A549 (cell line): ENCODE measurements at regions not wholly inside any gene's neighbourhood (a gene's known extent, or its start where the extent isn't known, plus 50 kb on each side); places are given as distances from the start of the nearest gene placed in this dataset.

Experiments used
- ATAC-seq, 2 experiments: fragments of 200-7000 bp in 1 of 2; fragments of >200 bp in 1 of 2; cut with Nextera tagmentation in 1 of 2; cut with Tn5 transposase in 1 of 2; 3 replicates each; pipeline versions ENCODE4 v1.8.0 to v1.9.1; 2018 to 2020; ENCODE audit warnings: mild to moderate bottlenecking in 1 of 2, moderate library complexity in 1 of 2
- CTCF ChIA-PET: fragments of 300-600 bp; sonication (Branson Sonifier 250); formaldehyde crosslinking; extraction: SDS; loops from one replicate; lab custom pipeline; 2021; ENCODE audit warnings: antibody characterized with exemption, inconsistent platforms; lab: Yijun Ruan, JAX
- POLR2A ChIA-PET: fragments of 350-600 bp; formaldehyde crosslinking; extraction: SDS; loops from one replicate; lab custom pipeline; 2021; ENCODE audit warnings: antibody characterized with exemption, inconsistent platforms; lab: Yijun Ruan, JAX
- DNase-seq, 2 experiments: peaks; one replicate each; pipeline versions ENCODE4 v3.0.0 to v3.0.0-alpha.2; 2011 to 2016; ENCODE audit warnings: low read depth in 1 of 2, low spot score in 1 of 2
- FAIRE-seq: peaks from 2 replicates; lab custom pipeline; 2011; peaks lifted over from hg19 to GRCh38; lab: Jason Lieb, UNC
- H3K27ac ChIP-seq, 2 experiments: fragments of >200 bp; sonication (Bioruptor Twin); formaldehyde crosslinking; 3 replicates each; pipeline ENCODE4 v1.5.1; 2016 to 2017
- H3K4me1 ChIP-seq: fragments of >200 bp; sonication (Bioruptor Twin); formaldehyde crosslinking; 3 replicates; pipeline ENCODE4 v1.6.1; 2016
- H3K4me2 ChIP-seq: fragments of >200 bp; sonication (Bioruptor Twin); formaldehyde crosslinking; 3 replicates; pipeline ENCODE4 v1.6.1; 2016
- H3K4me3 ChIP-seq: fragments of >200 bp; sonication (Bioruptor Twin); formaldehyde crosslinking; 3 replicates; pipeline ENCODE4 v1.5.1; 2016
- H3K9me3 ChIP-seq: fragments of >200 bp; sonication (Bioruptor Twin); formaldehyde crosslinking; 3 replicates; pipeline ENCODE4 v1.6.1; 2016
- BCL3 ChIP-seq: fragments of >200 bp; sonication (Bioruptor Twin); formaldehyde crosslinking; IDR thresholded peaks from 3 replicates; pipeline ENCODE4 v1.6.1; 2016
- CBX2 ChIP-seq: fragments of 200-600 bp; sonication (generic); IDR thresholded peaks from 2 replicates; pipeline ENCODE4 v1.6.1; 2016; ENCODE audit warnings: low read depth, mild to moderate bottlenecking, borderline replicate concordance
- CEBPB ChIP-seq, 2 experiments: fragments of >200 bp in 1 of 2; sonication (Bioruptor Twin) in 1 of 2; formaldehyde crosslinking in 1 of 2; IDR thresholded peaks; 2 replicates each; pipeline ENCODE4 v1.6.1; 2012 to 2016
- CHD4 ChIP-seq: fragments of 200-600 bp; sonication (generic); IDR thresholded peaks from 2 replicates; pipeline ENCODE4 v1.6.1; 2016; ENCODE audit warnings: antibody characterized with exemption, mild to moderate bottlenecking, borderline replicate concordance
- FOSL2 ChIP-seq, 2 experiments: fragments of 450-650 bp in 1 of 2; fragments of >200 bp in 1 of 2; sonication (Bioruptor Twin) in 1 of 2; formaldehyde crosslinking; IDR thresholded peaks; 2 replicates each; pipeline versions ENCODE4 v1.5.0 to v1.6.1; 2016 to 2020; ENCODE audit warnings: mild to moderate bottlenecking in 1 of 2, moderate library complexity in 1 of 2
- GATA3 ChIP-seq: IDR thresholded peaks from 2 replicates; pipeline ENCODE4 v1.6.1; 2012; ENCODE audit warnings: borderline replicate concordance
- HOXB5 ChIP-seq: fragments of 250-450 bp; sonication (Bioruptor Pico); IDR thresholded peaks from 2 replicates; pipeline ENCODE4 v1.5.0; 2020; ENCODE audit warnings: mild to moderate bottlenecking, moderate library complexity
- JUN ChIP-seq, 2 experiments: fragments of >200 bp; sonication (Bioruptor Twin); formaldehyde crosslinking; IDR thresholded peaks; 2 replicates in 1 of 2; 3 replicates in 1 of 2; pipeline ENCODE4 v1.6.1; 2016 to 2017
- JUNB ChIP-seq: fragments of >200 bp; sonication (Bioruptor Twin); formaldehyde crosslinking; IDR thresholded peaks from 2 replicates; pipeline ENCODE4 v1.6.1; 2016
- MYC ChIP-seq: IDR thresholded peaks from 2 replicates; pipeline ENCODE4 v1.6.1; 2012; ENCODE audit warnings: mild to moderate bottlenecking, inconsistent platforms, low read length, improper control_type of control experiment, borderline replicate concordance
- NR3C1 ChIP-seq: fragments of >200 bp; sonication (Bioruptor Twin); formaldehyde crosslinking; IDR thresholded peaks from 3 replicates; pipeline ENCODE4 v1.6.1; 2017
- PHF8 ChIP-seq: fragments of 200-600 bp; sonication (generic); IDR thresholded peaks from 2 replicates; pipeline ENCODE4 v1.6.1; 2016; ENCODE audit warnings: low read depth, mild to moderate bottlenecking, antibody characterized with exemption, moderate library complexity, borderline replicate concordance
- RAD21 ChIP-seq, 2 experiments: fragments of >200 bp in 1 of 2; sonication (Bioruptor Twin) in 1 of 2; formaldehyde crosslinking in 1 of 2; IDR thresholded peaks in 1 of 2; conservative IDR thresholded peaks in 1 of 2; 2 replicates in 1 of 2; 3 replicates in 1 of 2; pipeline ENCODE4 v1.6.1; 2012 to 2018; ENCODE audit warnings: inconsistent platforms in 1 of 2
- REST ChIP-seq: fragments of 200-600 bp; sonication (generic); IDR thresholded peaks from 2 replicates; pipeline ENCODE4 v1.6.1; 2016; ENCODE audit warnings: antibody characterized with exemption, mild to moderate bottlenecking, moderate library complexity
- RNF2 ChIP-seq: fragments of 200-600 bp; sonication (generic); IDR thresholded peaks from 2 replicates; pipeline ENCODE4 v1.6.1; 2016; ENCODE audit warnings: low read depth, mild to moderate bottlenecking, antibody characterized with exemption, moderate library complexity, borderline replicate concordance
- SMC3 ChIP-seq: fragments of >200 bp; sonication (Bioruptor Twin); formaldehyde crosslinking; IDR thresholded peaks from 3 replicates; pipeline ENCODE4 v1.6.1; 2018; ENCODE audit warnings: inconsistent platforms
- SREBF2 ChIP-seq: fragments of 450-650 bp; IDR thresholded peaks from 2 replicates; pipeline ENCODE4 v1.6.1; 2014; ENCODE audit warnings: mild to moderate bottlenecking, moderate library complexity
- ZNF302 ChIP-seq: fragments of 250-450 bp; sonication (Bioruptor Pico); IDR thresholded peaks from 2 replicates; pipeline ENCODE4 v1.9.0; 2021; ENCODE audit warnings: inconsistent platforms, mild to moderate bottlenecking, moderate library complexity
- WGBS: methylation state at CpG from one replicate; pipeline ENCODE4 v1.1.6; 2017; ENCODE audit errors: missing lambda C conversion rate; 5-methylcytosine and 5-hydroxymethylcytosine counted together
- TF ChIP-seq, protein P1 (sequence below): IDR thresholded peaks from 2 replicates; pipeline ENCODE4 v1.6.1; 2012
- TF ChIP-seq, protein P2 (sequence below): fragments of >200 bp; sonication (Bioruptor Twin); formaldehyde crosslinking; IDR thresholded peaks from 2 replicates; pipeline ENCODE4 v1.6.1; 2016

- H3K4me3 ChIP-seq = no peak overlapping the region
- ATAC-seq = no peak
- TF ChIP-seq CHD4 = no peak
- TF ChIP-seq, protein P1, sequence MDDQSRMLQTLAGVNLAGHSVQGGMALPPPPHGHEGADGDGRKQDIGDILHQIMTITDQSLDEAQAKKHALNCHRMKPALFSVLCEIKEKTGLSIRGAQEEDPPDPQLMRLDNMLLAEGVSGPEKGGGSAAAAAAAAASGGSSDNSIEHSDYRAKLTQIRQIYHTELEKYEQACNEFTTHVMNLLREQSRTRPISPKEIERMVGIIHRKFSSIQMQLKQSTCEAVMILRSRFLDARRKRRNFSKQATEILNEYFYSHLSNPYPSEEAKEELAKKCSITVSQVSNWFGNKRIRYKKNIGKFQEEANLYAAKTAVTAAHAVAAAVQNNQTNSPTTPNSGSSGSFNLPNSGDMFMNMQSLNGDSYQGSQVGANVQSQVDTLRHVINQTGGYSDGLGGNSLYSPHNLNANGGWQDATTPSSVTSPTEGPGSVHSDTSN = no peak
- TF ChIP-seq PHF8 = no peak
- no peak for TF ChIP-seq JUNB
- no peak for TF ChIP-seq GATA3
- TF ChIP-seq ZNF302 (CRISPR knock-in tag) = no peak
- TF ChIP-seq SMC3 = no peak
- no peak for TF ChIP-seq CEBPB (IDR thresholded peaks at IDR 0.05)
- no peak for TF ChIP-seq FOSL2 (IDR thresholded peaks at IDR 0.05)
- no peak for TF ChIP-seq FOSL2 (CRISPR knock-in tag; IDR thresholded peaks at IDR 0.05)
- TF ChIP-seq HOXB5 = no peak
- no peak for TF ChIP-seq JUN (IDR thresholded peaks at IDR 0.05)
- TF ChIP-seq CBX2 = no peak
- TF ChIP-seq, protein P2, sequence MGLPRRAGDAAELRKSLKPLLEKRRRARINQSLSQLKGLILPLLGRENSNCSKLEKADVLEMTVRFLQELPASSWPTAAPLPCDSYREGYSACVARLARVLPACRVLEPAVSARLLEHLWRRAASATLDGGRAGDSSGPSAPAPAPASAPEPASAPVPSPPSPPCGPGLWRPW = no peak
- TF ChIP-seq MYC = no peak
- 52% methylated on average over 3 of the region's 3 CpGs for WGBS
- DNase-seq = no peak
- H3K4me1 ChIP-seq = 0 out of 3 replicates have a peak, but pooled peaks cover 9% of the 10 kb centered on the region
- no peaks in the 10 kb centered on the region for H3K9me3 ChIP-seq
- CTCF ChIA-PET = no interaction called here
- FAIRE-seq = no peak
- POLR2A ChIA-PET = no interaction called here
- peak overlapping the region; percentile 19; the same call in 1 of the 3 replicates for H3K4me2 ChIP-seq
- H3K27ac ChIP-seq = no peak overlapping the region
Observed at GRCh38 chr2:220847006-220847405, 725.1 kb downstream of the EPHA4 start.

- 6% methylated on average over 4 of the region's 4 CpGs for WGBS
- 0 out of 3 replicates have a peak, but pooled peaks cover 9% of the 10 kb centered on the region for H3K4me1 ChIP-seq
- CTCF ChIA-PET = no interaction called here
- TF ChIP-seq BCL3 (no peak), RNF2 (no peak), RAD21 (conservative IDR thresholded peaks at IDR 0.05 in 1 of 2, IDR thresholded peaks at IDR 0.05 in 1 of 2) (no peak), NR3C1 (no peak), SREBF2 (no peak), REST (no peak), JUNB (no peak)
- TF ChIP-seq, all 56 proteins: peak for 0
- peak; percentile 24 to 80; a peak in 3 of 6 replicates for ATAC-seq
- Histone ChIP-seq H3K4me2 (peak overlapping the region; percentile 19; the same call in 1 of the 3 replicates), H3K4me3 (no peak overlapping the region), H3K9me3 (no peaks in the 10 kb centered on the region), H3K27ac (no peak overlapping the region)
- DNase-seq = peak in 1 of 2 experiments; percentile 48
- no peak for FAIRE-seq
- POLR2A ChIA-PET = no interaction called here
Observed at GRCh38 chr2:220847589-220847988, 724.5 kb downstream of the EPHA4 start.
